ENCODE measurements at regions not wholly inside any gene's neighbourhood (a gene's known extent, or its start where the extent isn't known, plus 50 kb on each side); places are given as distances from the start of the nearest gene placed in this dataset.

GRCh38 chr16:51815523-51815922 is 664.5 kb upstream of the SALL1 start:
- Histone ChIP-seq H3K9me3 (ENCODE audit: control insufficient read depth in 5 of 5, low read length in 5 of 5) (peaks cover 0 to 3% (median 0%) of the 10 kb centered on the region in 5 donors), H3K36me3 (ENCODE audit: control insufficient read depth in 5 of 5, insufficient read depth in 5 of 5, low read length in 5 of 5) (no peaks in the 10 kb centered on the region), H3K9ac (ENCODE audit: low read length in 5 of 5) (no peak overlapping the region), H3K27me3 (ENCODE audit: control insufficient read depth in 5 of 5, insufficient read depth in 4 of 5, low read length in 5 of 5) (no peaks in the 10 kb centered on the region), H3K4me1 (ENCODE audit: control insufficient read depth in 5 of 5, insufficient read depth in 5 of 5, low read length in 5 of 5) (no peaks in the 10 kb centered on the region), H3K27ac (ENCODE audit: low read depth, low read length) (no peak overlapping the region), H3K4me3 (ENCODE audit: low read depth in 1 of 5, low read length in 5 of 5) (no peak overlapping the region)

- no peaks in the 10 kb centered on the region for H3K27me3 ChIP-seq (ENCODE audit: control insufficient read depth in 5 of 5, insufficient read depth in 4 of 5, low read length in 5 of 5)
- no peak overlapping the region for H3K4me3 ChIP-seq (ENCODE audit: low read depth in 1 of 5, low read length in 5 of 5)
- peaks cover 0 to 3% (median 0%) of the 10 kb centered on the region in 5 donors for H3K9me3 ChIP-seq (ENCODE audit: control insufficient read depth in 5 of 5, low read length in 5 of 5)
- no peaks in the 10 kb centered on the region for H3K36me3 ChIP-seq (ENCODE audit: control insufficient read depth in 5 of 5, insufficient read depth in 5 of 5, low read length in 5 of 5)
- H3K27ac ChIP-seq (ENCODE audit: low read depth, low read length), result no peak overlapping the region
- H3K4me1 ChIP-seq (ENCODE audit: control insufficient read depth in 5 of 5, insufficient read depth in 5 of 5, low read length in 5 of 5), result no peaks in the 10 kb centered on the region
- no peak overlapping the region for H3K9ac ChIP-seq (ENCODE audit: low read length in 5 of 5)
These were observed 663.5 kb upstream of the SALL1 start for GRCh38 chr16:51814617-51815016.

- no peak overlapping the region for H3K9ac ChIP-seq (ENCODE audit: low read length in 5 of 5)
- H3K9me3 ChIP-seq (ENCODE audit: control insufficient read depth in 5 of 5, low read length in 5 of 5), result peaks cover 0 to 3% (median 0%) of the 10 kb centered on the region in 5 donors
- no peaks in the 10 kb centered on the region for H3K4me1 ChIP-seq (ENCODE audit: control insufficient read depth in 5 of 5, insufficient read depth in 5 of 5, low read length in 5 of 5)
- no peak overlapping the region for H3K4me3 ChIP-seq (ENCODE audit: low read depth in 1 of 5, low read length in 5 of 5)
- no peaks in the 10 kb centered on the region for H3K36me3 ChIP-seq (ENCODE audit: control insufficient read depth in 5 of 5, insufficient read depth in 5 of 5, low read length in 5 of 5)
- no peak overlapping the region for H3K27ac ChIP-seq (ENCODE audit: low read depth, low read length)
- no peaks in the 10 kb centered on the region for H3K27me3 ChIP-seq (ENCODE audit: control insufficient read depth in 5 of 5, insufficient read depth in 4 of 5, low read length in 5 of 5)
These were observed 662.5 kb upstream of the SALL1 start for GRCh38 chr16:51813609-51814008.

GRCh38 chr16:51812945-51813344 is 661.9 kb upstream of the SALL1 start:
- no peaks in the 10 kb centered on the region for H3K4me1 ChIP-seq (ENCODE audit: control insufficient read depth in 5 of 5, insufficient read depth in 5 of 5, low read length in 5 of 5)
- no peaks in the 10 kb centered on the region for H3K36me3 ChIP-seq (ENCODE audit: control insufficient read depth in 5 of 5, insufficient read depth in 5 of 5, low read length in 5 of 5)
- H3K9ac ChIP-seq (ENCODE audit: low read length in 5 of 5), result no peak overlapping the region
- H3K4me3 ChIP-seq (ENCODE audit: low read depth in 1 of 5, low read length in 5 of 5), result no peak overlapping the region
- H3K27ac ChIP-seq (ENCODE audit: low read depth, low read length), result no peak overlapping the region
- H3K27me3 ChIP-seq (ENCODE audit: control insufficient read depth in 5 of 5, insufficient read depth in 4 of 5, low read length in 5 of 5), result no peaks in the 10 kb centered on the region
- H3K9me3 ChIP-seq (ENCODE audit: control insufficient read depth in 5 of 5, low read length in 5 of 5), result peaks cover 0 to 3% (median 0%) of the 10 kb centered on the region in 5 donors

GRCh38 chr16:51807551-51807950 is 656.5 kb upstream of the SALL1 start:
- Histone ChIP-seq H3K9ac (ENCODE audit: low read length in 5 of 5) (no peak overlapping the region), H3K36me3 (ENCODE audit: control insufficient read depth in 5 of 5, insufficient read depth in 5 of 5, low read length in 5 of 5) (no peaks in the 10 kb centered on the region), H3K27ac (ENCODE audit: low read depth, low read length) (no peak overlapping the region), H3K27me3 (ENCODE audit: control insufficient read depth in 5 of 5, insufficient read depth in 4 of 5, low read length in 5 of 5) (no peaks in the 10 kb centered on the region), H3K9me3 (ENCODE audit: control insufficient read depth in 5 of 5, low read length in 5 of 5) (peaks cover 0 to 3% (median 0%) of the 10 kb centered on the region in 5 donors), H3K4me1 (ENCODE audit: control insufficient read depth in 5 of 5, insufficient read depth in 5 of 5, low read length in 5 of 5) (no peaks in the 10 kb centered on the region), H3K4me3 (ENCODE audit: low read depth in 1 of 5, low read length in 5 of 5) (no peak overlapping the region)

- Histone ChIP-seq H3K4me3 (ENCODE audit: low read depth in 1 of 5, low read length in 5 of 5) (no peak overlapping the region), H3K9ac (ENCODE audit: low read length in 5 of 5) (no peak overlapping the region), H3K27me3 (ENCODE audit: control insufficient read depth in 5 of 5, insufficient read depth in 4 of 5, low read length in 5 of 5) (no peaks in the 10 kb centered on the region), H3K27ac (ENCODE audit: low read depth, low read length) (no peak overlapping the region), H3K4me1 (ENCODE audit: control insufficient read depth in 5 of 5, insufficient read depth in 5 of 5, low read length in 5 of 5) (peaks cover 0 to 5% (median 0%) of the 10 kb centered on the region in 5 donors), H3K9me3 (ENCODE audit: control insufficient read depth in 5 of 5, low read length in 5 of 5) (peaks cover 0 to 6% (median 0%) of the 10 kb centered on the region in 5 donors), H3K36me3 (ENCODE audit: control insufficient read depth in 5 of 5, insufficient read depth in 5 of 5, low read length in 5 of 5) (no peaks in the 10 kb centered on the region)
These were observed 650.6 kb upstream of the SALL1 start for GRCh38 chr16:51801635-51802034.

- Histone ChIP-seq H3K9me3 (ENCODE audit: control insufficient read depth in 5 of 5, low read length in 5 of 5) (peaks cover 0 to 6% (median 0%) of the 10 kb centered on the region in 5 donors), H3K4me3 (ENCODE audit: low read depth in 1 of 5, low read length in 5 of 5) (no peak overlapping the region), H3K4me1 (ENCODE audit: control insufficient read depth in 5 of 5, insufficient read depth in 5 of 5, low read length in 5 of 5) (peaks cover 0 to 5% (median 0%) of the 10 kb centered on the region in 5 donors), H3K36me3 (ENCODE audit: control insufficient read depth in 5 of 5, insufficient read depth in 5 of 5, low read length in 5 of 5) (no peaks in the 10 kb centered on the region), H3K9ac (ENCODE audit: low read length in 5 of 5) (no peak overlapping the region), H3K27ac (ENCODE audit: low read depth, low read length) (no peak overlapping the region), H3K27me3 (ENCODE audit: control insufficient read depth in 5 of 5, insufficient read depth in 4 of 5, low read length in 5 of 5) (no peaks in the 10 kb centered on the region)
These were observed 646.7 kb upstream of the SALL1 start for GRCh38 chr16:51797669-51798259.

GRCh38 chr16:51779240-51779639 is 628.2 kb upstream of the SALL1 start:
- no peak overlapping the region for H3K4me3 ChIP-seq (ENCODE audit: low read depth in 1 of 5, low read length in 5 of 5)
- H3K4me1 ChIP-seq (ENCODE audit: control insufficient read depth in 5 of 5, insufficient read depth in 5 of 5, low read length in 5 of 5), result no peaks in the 10 kb centered on the region
- H3K9me3 ChIP-seq (ENCODE audit: control insufficient read depth in 5 of 5, low read length in 5 of 5), result peaks cover 0 to 6% (median 0%) of the 10 kb centered on the region in 5 donors
- H3K36me3 ChIP-seq (ENCODE audit: control insufficient read depth in 5 of 5, insufficient read depth in 5 of 5, low read length in 5 of 5), result no peaks in the 10 kb centered on the region
- H3K27me3 ChIP-seq (ENCODE audit: control insufficient read depth in 5 of 5, insufficient read depth in 4 of 5, low read length in 5 of 5), result no peaks in the 10 kb centered on the region
- H3K27ac ChIP-seq (ENCODE audit: low read depth, low read length), result no peak overlapping the region
- H3K9ac ChIP-seq (ENCODE audit: low read length in 5 of 5), result no peak overlapping the region

GRCh38 chr16:51773071-51773890 is 622.2 kb upstream of the SALL1 start:
- peaks cover 0 to 2% (median 0%) of the 10 kb centered on the region in 5 donors for H3K27me3 ChIP-seq (ENCODE audit: control insufficient read depth in 5 of 5, insufficient read depth in 4 of 5, low read length in 5 of 5)
- H3K4me3 ChIP-seq (ENCODE audit: low read depth in 1 of 5, low read length in 5 of 5), result no peak overlapping the region
- H3K27ac ChIP-seq (ENCODE audit: low read depth, low read length), result no peak overlapping the region
- no peaks in the 10 kb centered on the region for H3K4me1 ChIP-seq (ENCODE audit: control insufficient read depth in 5 of 5, insufficient read depth in 5 of 5, low read length in 5 of 5)
- no peaks in the 10 kb centered on the region for H3K9me3 ChIP-seq (ENCODE audit: control insufficient read depth in 5 of 5, low read length in 5 of 5)
- H3K9ac ChIP-seq (ENCODE audit: low read length in 5 of 5), result no peak overlapping the region
- no peaks in the 10 kb centered on the region for H3K36me3 ChIP-seq (ENCODE audit: control insufficient read depth in 5 of 5, insufficient read depth in 5 of 5, low read length in 5 of 5)

GRCh38 chr16:51766739-51767138 is 615.7 kb upstream of the SALL1 start:
- Histone ChIP-seq H3K27me3 (ENCODE audit: control insufficient read depth in 5 of 5, insufficient read depth in 4 of 5, low read length in 5 of 5) (peaks cover 4 to 13% (median 9%) of the 10 kb centered on the region in 5 donors), H3K4me3 (ENCODE audit: low read depth in 1 of 5, low read length in 5 of 5) (no peak overlapping the region), H3K27ac (ENCODE audit: low read depth, low read length) (no peak overlapping the region), H3K4me1 (ENCODE audit: control insufficient read depth in 5 of 5, insufficient read depth in 5 of 5, low read length in 5 of 5) (peaks cover 0 to 4% (median 0%) of the 10 kb centered on the region in 5 donors), H3K36me3 (ENCODE audit: control insufficient read depth in 5 of 5, insufficient read depth in 5 of 5, low read length in 5 of 5) (no peaks in the 10 kb centered on the region), H3K9ac (ENCODE audit: low read length in 5 of 5) (no peak overlapping the region), H3K9me3 (ENCODE audit: control insufficient read depth in 5 of 5, low read length in 5 of 5) (no peaks in the 10 kb centered on the region)

All from subcutaneous abdominal adipose tissue (tissue), 5 donors.